WI38 (cell line): ENCODE measurements at regions not wholly inside any gene's neighbourhood (a gene's known extent, or its start where the extent isn't known, plus 50 kb on each side); places are given as distances from the start of the nearest gene placed in this dataset.

Experiments
- H3K4me3 ChIP-seq: 2 replicates; pipeline ENCODE4 v1.5.1; 2011; ENCODE audit warnings: low read depth, mild to moderate bottlenecking, control low read depth, low read length
- CTCF ChIP-seq: IDR thresholded peaks from 2 replicates; pipeline ENCODE4 v1.5.1; 2012; ENCODE audit warnings: low read depth, mild to moderate bottlenecking, control low read depth, low read length

GRCh38 chr2:126437016-126437415, 218.9 kb upstream of the GYPC start:
- H3K4me3 ChIP-seq: no peak overlapping the region
- no peak for TF ChIP-seq CTCF

DNA sequence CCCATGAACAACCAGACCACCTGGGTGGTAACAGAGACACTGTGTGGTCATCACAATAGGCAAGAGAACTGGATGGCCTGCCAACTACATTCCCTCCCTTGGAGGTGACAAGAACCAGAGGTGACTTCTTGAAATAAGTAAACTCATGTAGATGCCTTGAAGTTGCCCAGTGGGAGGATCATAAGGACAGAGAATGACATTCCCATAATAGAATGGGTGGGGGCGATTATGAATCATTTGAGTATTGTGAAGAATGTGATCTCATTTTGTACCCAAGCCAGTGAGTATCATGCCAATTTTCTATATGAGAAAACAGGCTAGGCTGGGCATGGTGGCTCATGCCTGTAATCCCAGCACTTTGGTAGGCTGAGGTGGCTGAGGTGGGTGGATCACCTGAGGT, 211.4 kb upstream of the GYPC start:
- TF ChIP-seq CTCF: no peak
- no peak overlapping the region for H3K4me3 ChIP-seq

DNA sequence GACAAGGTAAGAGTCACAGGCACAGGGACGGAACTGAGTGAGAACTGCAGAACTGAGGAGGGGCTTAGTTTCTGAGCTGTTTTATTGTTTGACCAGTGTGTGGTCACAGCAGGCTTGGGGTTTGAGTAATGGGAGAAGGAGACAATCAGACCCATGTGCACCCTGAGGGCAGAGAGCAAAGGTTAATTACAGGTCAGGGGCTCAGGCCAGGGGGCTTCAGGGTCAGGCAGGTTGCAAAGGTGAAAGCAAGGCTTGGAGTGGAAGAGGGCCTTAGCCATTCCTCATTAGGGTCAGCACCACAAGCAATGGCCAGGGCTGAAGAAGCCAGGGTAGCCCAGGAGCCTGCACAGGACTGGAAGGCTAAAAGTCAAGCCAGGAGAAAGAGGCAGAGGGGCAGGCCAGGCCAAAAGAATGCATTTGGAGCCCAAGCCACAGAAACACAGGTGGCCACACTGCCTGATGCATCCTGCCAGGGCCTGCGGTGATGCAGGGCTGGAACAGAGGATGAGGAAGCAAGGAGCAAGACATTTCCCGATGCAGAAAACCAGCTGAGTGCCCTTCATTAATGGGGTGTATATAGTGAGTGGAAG, 209.8 kb upstream of the GYPC start:
- no peak overlapping the region for H3K4me3 ChIP-seq
- no peak for TF ChIP-seq CTCF

GRCh38 chr2:126448611-126449010, 207.3 kb upstream of the GYPC start:
- no peak overlapping the region for H3K4me3 ChIP-seq

DNA sequence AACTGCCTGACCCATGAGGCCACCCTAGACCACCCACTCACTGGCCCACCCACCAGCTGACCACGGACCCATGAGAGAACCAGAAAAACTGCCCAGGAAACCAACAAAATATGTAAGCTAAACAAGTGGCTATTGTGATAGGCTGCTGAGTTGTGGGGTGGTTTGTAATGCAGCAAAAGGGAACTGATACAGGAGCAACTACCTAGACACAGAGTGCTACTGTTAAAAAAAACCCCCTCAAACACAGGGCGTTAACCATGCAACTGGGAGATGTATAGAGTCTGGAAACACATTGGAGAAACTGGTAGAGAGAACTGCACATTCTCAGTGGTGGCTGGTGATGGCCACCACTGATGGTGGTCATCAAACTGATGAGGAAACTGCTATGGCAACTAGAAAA, 206.3 kb upstream of the GYPC start:
- no peak for TF ChIP-seq CTCF
- H3K4me3 ChIP-seq: no peak overlapping the region

More at GRCh38 chr2:126448611-126449010, 207.3 kb upstream of the GYPC start:
- TF ChIP-seq CTCF: no peak

GRCh38 chr2:126463892-126464674, 191.9 kb upstream of the GYPC start:
- no peak for TF ChIP-seq CTCF
- H3K4me3 ChIP-seq: no peak overlapping the region

DNA sequence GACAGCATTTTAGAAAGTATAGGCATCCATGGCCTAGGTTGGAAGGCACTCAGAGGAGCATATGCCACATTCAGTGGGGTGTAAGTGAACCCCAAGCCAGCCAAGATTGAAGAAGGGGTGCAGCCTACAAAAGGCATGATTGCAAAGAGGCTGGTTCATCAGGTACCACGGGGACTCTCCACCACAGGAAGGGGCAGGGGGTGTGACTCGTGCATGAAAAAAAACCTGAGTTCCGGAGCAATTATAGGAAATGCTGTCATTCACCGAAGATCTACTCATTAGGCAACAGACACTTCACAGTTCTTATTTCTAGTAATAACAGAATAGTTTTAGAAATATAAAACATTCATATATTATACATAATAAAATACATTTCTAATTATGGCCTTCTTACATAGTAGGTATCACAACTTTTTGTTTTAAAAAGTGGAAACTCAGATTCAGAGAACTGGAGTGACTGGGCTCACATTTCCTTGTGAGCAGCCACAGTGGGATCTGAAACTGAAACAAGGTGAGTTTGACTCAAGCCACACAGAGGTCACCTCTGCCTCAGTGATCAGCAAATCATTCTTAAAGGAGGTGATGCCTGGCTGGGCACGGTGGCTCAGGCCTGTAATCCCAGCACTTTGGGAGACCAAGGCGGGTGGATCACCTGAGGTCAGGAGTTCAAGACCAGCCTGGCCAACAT, 188.4 kb upstream of the GYPC start:
- TF ChIP-seq CTCF: no peak
- no peak overlapping the region for H3K4me3 ChIP-seq
